ENCODE measurements at regions not wholly inside any gene's neighbourhood (a gene's known extent, or its start where the extent isn't known, plus 50 kb on each side); places are given as distances from the start of the nearest gene placed in this dataset.
"Not testable (repeated sequence)": the region's sequence is repeated elsewhere in the genome, so short reads cannot be mapped to it uniquely, and the experiment has no call there.

DNA sequence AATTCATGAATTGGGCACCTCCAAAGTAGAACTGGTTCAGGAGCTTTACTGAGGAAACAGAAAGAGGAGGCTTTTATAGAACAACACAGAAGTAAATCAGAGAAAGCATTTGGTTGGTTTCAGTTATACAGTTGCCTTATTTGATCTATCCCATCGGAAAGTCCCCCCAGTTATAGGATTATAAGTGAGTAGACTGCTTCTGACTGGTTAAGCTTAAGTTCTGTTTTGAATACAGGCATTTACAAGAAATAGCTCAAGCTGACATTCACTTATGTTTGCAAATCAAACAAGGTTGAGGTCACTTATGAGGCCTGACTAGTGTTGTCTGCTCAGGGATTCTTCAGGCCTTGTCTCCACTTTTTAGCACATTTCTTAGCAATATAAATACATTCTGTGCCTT is 857.4 kb downstream of the EFNB2 start:
- no peak overlapping the region for H3K27ac ChIP-seq (ENCODE audit: low read length)
- H3K9me3 ChIP-seq (ENCODE audit: insufficient read depth, low read length, severe bottlenecking) = peaks cover 2% of the 10 kb centered on the region
- TF ChIP-seq, protein P1, sequence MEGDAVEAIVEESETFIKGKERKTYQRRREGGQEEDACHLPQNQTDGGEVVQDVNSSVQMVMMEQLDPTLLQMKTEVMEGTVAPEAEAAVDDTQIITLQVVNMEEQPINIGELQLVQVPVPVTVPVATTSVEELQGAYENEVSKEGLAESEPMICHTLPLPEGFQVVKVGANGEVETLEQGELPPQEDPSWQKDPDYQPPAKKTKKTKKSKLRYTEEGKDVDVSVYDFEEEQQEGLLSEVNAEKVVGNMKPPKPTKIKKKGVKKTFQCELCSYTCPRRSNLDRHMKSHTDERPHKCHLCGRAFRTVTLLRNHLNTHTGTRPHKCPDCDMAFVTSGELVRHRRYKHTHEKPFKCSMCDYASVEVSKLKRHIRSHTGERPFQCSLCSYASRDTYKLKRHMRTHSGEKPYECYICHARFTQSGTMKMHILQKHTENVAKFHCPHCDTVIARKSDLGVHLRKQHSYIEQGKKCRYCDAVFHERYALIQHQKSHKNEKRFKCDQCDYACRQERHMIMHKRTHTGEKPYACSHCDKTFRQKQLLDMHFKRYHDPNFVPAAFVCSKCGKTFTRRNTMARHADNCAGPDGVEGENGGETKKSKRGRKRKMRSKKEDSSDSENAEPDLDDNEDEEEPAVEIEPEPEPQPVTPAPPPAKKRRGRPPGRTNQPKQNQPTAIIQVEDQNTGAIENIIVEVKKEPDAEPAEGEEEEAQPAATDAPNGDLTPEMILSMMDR (IDR thresholded peaks at IDR 0.05; ENCODE audit: borderline replicate concordance, extremely low read depth, low read length, poor library complexity, severe bottlenecking) = no peak
- no peaks in the 10 kb centered on the region for H3K27me3 ChIP-seq (ENCODE audit: insufficient read depth, low read length, poor library complexity)
- H3K36me3 ChIP-seq (ENCODE audit: insufficient read depth, low read length) = no peaks in the 10 kb centered on the region
- H3K79me2 ChIP-seq (ENCODE audit: insufficient read depth, low read length) = no peaks in the 10 kb centered on the region
- H3K4me3 ChIP-seq (ENCODE audit: low read depth in 1 of 2, low read length in 2 of 2) = no peak overlapping the region
- no peak for ATAC-seq (ENCODE audit: insufficient read depth, low read depth)
- DNase-seq = no peak
- H3K9ac ChIP-seq (ENCODE audit: low read depth, low read length) = no peak overlapping the region
- no peak overlapping the region for H3K4me2 ChIP-seq (ENCODE audit: insufficient read depth, low read length)
- no peaks in the 10 kb centered on the region for H4K20me1 ChIP-seq (ENCODE audit: insufficient read depth, low read length)
- no peaks in the 10 kb centered on the region for H3K4me1 ChIP-seq (ENCODE audit: insufficient read depth, low read length)
- H2AFZ ChIP-seq (ENCODE audit: low read depth, low read length) = 0 out of 2 replicates have a peak overlapping the region, but pooled peaks have one; percentile 9

DNA sequence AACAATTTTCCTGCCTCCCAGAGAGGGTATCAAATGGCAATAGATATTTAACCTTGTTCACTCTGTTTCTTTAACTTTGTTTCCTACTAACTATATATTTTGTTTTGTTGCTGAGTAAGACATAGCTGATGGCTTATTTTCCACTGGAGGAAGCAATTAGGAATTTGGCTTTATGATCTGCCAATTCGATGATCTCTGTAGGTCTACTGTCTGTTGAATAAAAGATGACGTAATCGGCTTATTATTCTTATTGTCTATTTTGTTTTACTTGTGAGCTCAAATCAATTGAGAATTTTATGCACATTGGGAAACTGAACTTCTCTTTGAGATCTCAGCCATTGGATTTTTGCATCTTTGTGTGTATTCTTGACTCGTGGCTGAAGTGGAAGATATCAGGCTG is 862.6 kb downstream of the EFNB2 start:
- Histone ChIP-seq H2AFZ (ENCODE audit: low read depth, low read length) (no peak overlapping the region), H3K9me3 (ENCODE audit: insufficient read depth, low read length, severe bottlenecking) (peaks cover 2% of the 10 kb centered on the region), H3K4me1 (ENCODE audit: insufficient read depth, low read length) (peaks cover 8% of the 10 kb centered on the region), H3K36me3 (ENCODE audit: insufficient read depth, low read length) (no peaks in the 10 kb centered on the region), H3K79me2 (ENCODE audit: insufficient read depth, low read length) (no peaks in the 10 kb centered on the region), H3K27me3 (ENCODE audit: insufficient read depth, low read length, poor library complexity) (no peaks in the 10 kb centered on the region), H3K4me2 (ENCODE audit: insufficient read depth, low read length) (no peak overlapping the region), H3K27ac (ENCODE audit: low read length) (no peak overlapping the region), H3K9ac (ENCODE audit: low read depth, low read length) (no peak overlapping the region), H4K20me1 (ENCODE audit: insufficient read depth, low read length) (no peaks in the 10 kb centered on the region), H3K4me3 (ENCODE audit: low read depth in 1 of 2, low read length in 2 of 2) (no peak overlapping the region)
- ATAC-seq (ENCODE audit: insufficient read depth, low read depth) (no peak), DNase-seq (no peak)
- TF ChIP-seq, protein P1 (IDR thresholded peaks at IDR 0.05; ENCODE audit: borderline replicate concordance, extremely low read depth, low read length, poor library complexity, severe bottlenecking) = no peak
- no peak for TF ChIP-seq EZH2 (IDR thresholded peaks at IDR 0.05; ENCODE audit: borderline replicate concordance, low read depth, low read length, severe bottlenecking)

DNA sequence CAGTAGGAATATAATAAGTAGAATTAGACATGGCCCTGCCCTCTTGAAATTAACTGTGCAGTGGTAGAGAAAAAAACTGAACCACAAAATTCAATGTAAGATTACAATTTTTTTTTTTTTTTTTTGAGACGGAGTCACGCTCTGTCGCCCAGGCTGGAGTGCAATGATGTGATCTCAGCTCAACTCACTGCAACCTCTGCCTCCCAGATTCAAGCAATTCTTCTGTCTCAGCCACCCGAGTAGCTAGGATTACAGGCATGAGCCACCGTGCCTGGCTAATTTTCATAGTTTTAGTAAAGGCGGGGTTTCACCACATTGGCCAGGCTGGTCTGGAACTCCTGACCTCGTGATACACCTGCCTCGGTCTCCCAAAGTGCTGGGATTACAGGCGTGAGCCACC is 864.3 kb downstream of the EFNB2 start:
- not testable (repeated sequence) for H3K9ac ChIP-seq (ENCODE audit: low read depth, low read length); H3K9me3 ChIP-seq (ENCODE audit: insufficient read depth, low read length, severe bottlenecking); H3K36me3 ChIP-seq (ENCODE audit: insufficient read depth, low read length); H2AFZ ChIP-seq (ENCODE audit: low read depth, low read length); H3K4me3 ChIP-seq (ENCODE audit: low read depth in 1 of 2, low read length in 2 of 2); H3K4me1 ChIP-seq (ENCODE audit: insufficient read depth, low read length); H3K4me2 ChIP-seq (ENCODE audit: insufficient read depth, low read length); H3K27me3 ChIP-seq (ENCODE audit: insufficient read depth, low read length, poor library complexity); H4K20me1 ChIP-seq (ENCODE audit: insufficient read depth, low read length); DNase-seq; ATAC-seq (ENCODE audit: insufficient read depth, low read depth); H3K79me2 ChIP-seq (ENCODE audit: insufficient read depth, low read length); H3K27ac ChIP-seq (ENCODE audit: low read length)

DNA sequence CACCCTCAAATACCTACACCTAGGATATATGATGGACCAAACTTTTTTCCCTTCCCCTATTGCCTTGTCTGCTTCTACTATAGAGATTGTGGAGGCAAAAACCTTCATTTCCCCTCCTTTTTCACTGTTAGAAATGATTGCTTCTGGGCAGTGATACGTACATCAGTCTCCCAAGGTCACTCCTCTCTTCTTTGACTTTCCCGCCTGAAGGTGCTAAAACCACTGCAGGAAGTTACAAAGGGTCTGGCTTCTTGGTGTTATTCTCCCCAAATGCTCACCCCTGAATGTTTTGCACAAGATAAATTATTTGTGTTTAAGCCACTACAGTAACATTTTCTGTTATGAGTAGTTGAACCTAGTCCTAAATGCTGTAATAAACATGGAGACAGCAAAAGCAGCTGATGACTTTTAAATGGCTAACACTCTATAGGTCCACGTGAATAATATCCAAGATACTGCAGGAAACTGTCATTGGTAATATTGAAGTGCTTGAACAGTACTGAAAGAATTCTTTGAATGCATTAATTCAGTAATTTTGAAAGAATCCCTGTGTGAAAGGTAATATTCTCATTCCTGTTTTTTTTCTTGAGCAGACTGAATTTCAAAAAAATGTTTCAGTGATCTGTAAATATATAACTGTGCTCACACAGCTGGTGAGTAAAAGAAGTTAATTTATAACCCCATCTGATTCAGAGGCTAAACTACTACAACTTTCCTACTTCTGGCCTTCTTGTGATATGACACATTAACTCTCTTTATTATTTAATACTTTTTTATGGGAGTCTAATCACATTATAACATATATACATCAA is 865.1 kb downstream of the EFNB2 start:
- Histone ChIP-seq H3K4me3 (ENCODE audit: low read depth in 1 of 2, low read length in 2 of 2) (no peak overlapping the region), H3K79me2 (ENCODE audit: insufficient read depth, low read length) (no peaks in the 10 kb centered on the region), H2AFZ (ENCODE audit: low read depth, low read length) (no peak overlapping the region), H3K27ac (ENCODE audit: low read length) (no peak overlapping the region), H3K27me3 (ENCODE audit: insufficient read depth, low read length, poor library complexity) (no peaks in the 10 kb centered on the region), H3K4me2 (ENCODE audit: insufficient read depth, low read length) (no peak overlapping the region), H3K9ac (ENCODE audit: low read depth, low read length) (no peak overlapping the region), H3K4me1 (ENCODE audit: insufficient read depth, low read length) (peaks cover 8% of the 10 kb centered on the region), H3K9me3 (ENCODE audit: insufficient read depth, low read length, severe bottlenecking) (no peaks in the 10 kb centered on the region), H3K36me3 (ENCODE audit: insufficient read depth, low read length) (no peaks in the 10 kb centered on the region), H4K20me1 (ENCODE audit: insufficient read depth, low read length) (no peaks in the 10 kb centered on the region)
- DNase-seq (no peak), ATAC-seq (ENCODE audit: insufficient read depth, low read depth) (peak; percentile 61)
- TF ChIP-seq, protein P1 (IDR thresholded peaks at IDR 0.05; ENCODE audit: borderline replicate concordance, extremely low read depth, low read length, poor library complexity, severe bottlenecking) = no peak
- no peak for TF ChIP-seq EZH2 (IDR thresholded peaks at IDR 0.05; ENCODE audit: borderline replicate concordance, low read depth, low read length, severe bottlenecking)
